WTC11 (cell line): ENCODE measurements at regions not wholly inside any gene's neighbourhood (a gene's known extent, or its start where the extent isn't known, plus 50 kb on each side); places are given as distances from the start of the nearest gene placed in this dataset.

ENCODE experiments used
- ATAC-seq: fragments of 200-7000 bp; cut with Tn5 transposase; 2 replicates; pipeline ENCODE4 v1.10.0; 2021; ENCODE audit warnings: mild to moderate bottlenecking, moderate library complexity
- CTCF ChIA-PET: fragments of 300-600 bp; sonication (Branson Sonifier 250); formaldehyde crosslinking; loops from one replicate; lab custom pipeline; 2021; ENCODE audit warnings: antibody characterized with exemption; lab: Charles Lee
- POLR2A ChIA-PET: fragments of 350-600 bp; sonication (Branson Sonifier 250); formaldehyde crosslinking; loops from one replicate; lab custom pipeline; 2021; ENCODE audit warnings: antibody characterized with exemption; lab: Charles Lee
- DNase-seq: peaks from one replicate; pipeline ENCODE4 v3.0.0; 2021; ENCODE audit warnings: low spot score
- H3K27ac Mint-ChIP-seq: 2 replicates; pipeline ENCODE4 v1.8.0; 2021; ENCODE audit warnings: mixed read lengths
- H3K27me3 Mint-ChIP-seq: 2 replicates; pipeline ENCODE4 v1.8.0; 2021; ENCODE audit warnings: low read depth, mild to moderate bottlenecking, moderate library complexity, mixed read lengths
- H3K36me3 Mint-ChIP-seq: 2 replicates; pipeline ENCODE4 v1.8.0; 2021; ENCODE audit warnings: mixed read lengths
- H3K4me1 Mint-ChIP-seq: 2 replicates; pipeline ENCODE4 v1.8.0; 2022; ENCODE audit warnings: mixed read lengths
- H3K4me3 Mint-ChIP-seq: 2 replicates; pipeline ENCODE4 v1.8.0; 2021; ENCODE audit warnings: mild to moderate bottlenecking, moderate library complexity, mixed read lengths
- H3K9me3 Mint-ChIP-seq: 2 replicates; pipeline ENCODE4 v1.8.0; 2021; ENCODE audit warnings: mixed read lengths
- ARID4B ChIP-seq: sonication (generic); formaldehyde crosslinking; IDR thresholded peaks from 2 replicates; pipeline ENCODE4 v1.8.0; 2023; ENCODE audit warnings: missing genetic modification reagents, mild to moderate bottlenecking, borderline replicate concordance
- NR2C2 ChIP-seq: sonication (generic); formaldehyde crosslinking; IDR thresholded peaks from 2 replicates; pipeline ENCODE4 v1.8.0; 2022; ENCODE audit warnings: mild to moderate bottlenecking, missing genetic modification reagents
- RELA ChIP-seq: sonication (generic); formaldehyde crosslinking; IDR thresholded peaks from 2 replicates; pipeline ENCODE4 v1.8.1; 2022; ENCODE audit warnings: missing genetic modification reagents, mild to moderate bottlenecking, borderline replicate concordance
- ZNF232 ChIP-seq: sonication (generic); formaldehyde crosslinking; IDR thresholded peaks from 2 replicates; pipeline ENCODE4 v1.8.0; 2022; ENCODE audit warnings: mild to moderate bottlenecking, missing genetic modification reagents
- ZNF396 ChIP-seq: fragments of 250-450 bp; sonication (Bioruptor Pico); IDR thresholded peaks from 2 replicates; pipeline ENCODE4 v1.8.0; 2021; ENCODE audit warnings: mild to moderate bottlenecking, moderate library complexity, borderline replicate concordance
- ZNF425 ChIP-seq: fragments of 250-450 bp; sonication (Bioruptor Pico); conservative IDR thresholded peaks from 2 replicates; pipeline ENCODE4 v1.9.0; 2021; ENCODE audit warnings: mild to moderate bottlenecking
- TF ChIP-seq, protein P1 (sequence below): sonication (generic); formaldehyde crosslinking; conservative IDR thresholded peaks from 2 replicates; pipeline ENCODE4 v1.8.1; 2022; ENCODE audit warnings: mild to moderate bottlenecking, missing genetic modification reagents
- TF ChIP-seq, protein P2 (sequence below): fragments of 250-450 bp; sonication (Bioruptor Pico); IDR thresholded peaks from 2 replicates; pipeline ENCODE4 v1.9.0; 2021; ENCODE audit warnings: mild to moderate bottlenecking, borderline replicate concordance
- TF ChIP-seq, protein P3 (sequence below): sonication (generic); formaldehyde crosslinking; IDR thresholded peaks from 2 replicates; pipeline ENCODE4 v1.8.0; 2022; ENCODE audit warnings: missing genetic modification reagents
- TF ChIP-seq, protein P4 (sequence below): fragments of 250-450 bp; sonication (Bioruptor Pico); IDR thresholded peaks from 2 replicates; pipeline ENCODE4 v1.9.0; 2021; ENCODE audit warnings: moderate library complexity, mild to moderate bottlenecking, inconsistent platforms, borderline replicate concordance

DNA sequence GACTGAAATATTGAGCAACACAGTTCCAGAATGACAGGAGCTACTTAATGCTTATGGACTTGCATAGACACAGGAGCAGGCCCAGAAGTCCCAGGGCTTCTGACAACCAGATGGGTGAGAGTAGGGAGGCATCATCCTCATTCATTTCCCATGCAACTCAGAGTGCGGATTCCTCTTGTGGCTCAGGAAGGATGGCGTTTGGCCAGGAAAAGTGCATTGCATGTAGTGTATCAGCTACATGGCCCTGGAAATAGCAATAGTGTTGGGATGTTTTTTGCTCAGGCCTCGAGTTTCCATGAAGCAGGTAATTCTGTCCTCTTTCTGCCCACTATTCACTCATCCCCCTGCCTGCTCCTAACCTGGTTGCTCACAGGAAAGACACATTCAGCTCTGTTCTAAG, 136.6 kb downstream of the PDGFRA start (continued):
- TF ChIP-seq ZNF425 (CRISPR knock-in tag) (no peak), ARID4B (CRISPR knock-in tag) (no peak), RELA (CRISPR knock-in tag) (no peak), ZNF396 (CRISPR knock-in tag) (no peak), ZNF232 (CRISPR knock-in tag) (no peak), NR2C2 (no peak)
- TF ChIP-seq, protein P1, sequence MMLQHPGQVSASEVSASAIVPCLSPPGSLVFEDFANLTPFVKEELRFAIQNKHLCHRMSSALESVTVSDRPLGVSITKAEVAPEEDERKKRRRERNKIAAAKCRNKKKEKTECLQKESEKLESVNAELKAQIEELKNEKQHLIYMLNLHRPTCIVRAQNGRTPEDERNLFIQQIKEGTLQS: no peak
- TF ChIP-seq, protein P2, sequence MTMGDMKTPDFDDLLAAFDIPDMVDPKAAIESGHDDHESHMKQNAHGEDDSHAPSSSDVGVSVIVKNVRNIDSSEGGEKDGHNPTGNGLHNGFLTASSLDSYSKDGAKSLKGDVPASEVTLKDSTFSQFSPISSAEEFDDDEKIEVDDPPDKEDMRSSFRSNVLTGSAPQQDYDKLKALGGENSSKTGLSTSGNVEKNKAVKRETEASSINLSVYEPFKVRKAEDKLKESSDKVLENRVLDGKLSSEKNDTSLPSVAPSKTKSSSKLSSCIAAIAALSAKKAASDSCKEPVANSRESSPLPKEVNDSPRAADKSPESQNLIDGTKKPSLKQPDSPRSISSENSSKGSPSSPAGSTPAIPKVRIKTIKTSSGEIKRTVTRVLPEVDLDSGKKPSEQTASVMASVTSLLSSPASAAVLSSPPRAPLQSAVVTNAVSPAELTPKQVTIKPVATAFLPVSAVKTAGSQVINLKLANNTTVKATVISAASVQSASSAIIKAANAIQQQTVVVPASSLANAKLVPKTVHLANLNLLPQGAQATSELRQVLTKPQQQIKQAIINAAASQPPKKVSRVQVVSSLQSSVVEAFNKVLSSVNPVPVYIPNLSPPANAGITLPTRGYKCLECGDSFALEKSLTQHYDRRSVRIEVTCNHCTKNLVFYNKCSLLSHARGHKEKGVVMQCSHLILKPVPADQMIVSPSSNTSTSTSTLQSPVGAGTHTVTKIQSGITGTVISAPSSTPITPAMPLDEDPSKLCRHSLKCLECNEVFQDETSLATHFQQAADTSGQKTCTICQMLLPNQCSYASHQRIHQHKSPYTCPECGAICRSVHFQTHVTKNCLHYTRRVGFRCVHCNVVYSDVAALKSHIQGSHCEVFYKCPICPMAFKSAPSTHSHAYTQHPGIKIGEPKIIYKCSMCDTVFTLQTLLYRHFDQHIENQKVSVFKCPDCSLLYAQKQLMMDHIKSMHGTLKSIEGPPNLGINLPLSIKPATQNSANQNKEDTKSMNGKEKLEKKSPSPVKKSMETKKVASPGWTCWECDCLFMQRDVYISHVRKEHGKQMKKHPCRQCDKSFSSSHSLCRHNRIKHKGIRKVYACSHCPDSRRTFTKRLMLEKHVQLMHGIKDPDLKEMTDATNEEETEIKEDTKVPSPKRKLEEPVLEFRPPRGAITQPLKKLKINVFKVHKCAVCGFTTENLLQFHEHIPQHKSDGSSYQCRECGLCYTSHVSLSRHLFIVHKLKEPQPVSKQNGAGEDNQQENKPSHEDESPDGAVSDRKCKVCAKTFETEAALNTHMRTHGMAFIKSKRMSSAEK (CRISPR knock-in tag): no peak

DNA sequence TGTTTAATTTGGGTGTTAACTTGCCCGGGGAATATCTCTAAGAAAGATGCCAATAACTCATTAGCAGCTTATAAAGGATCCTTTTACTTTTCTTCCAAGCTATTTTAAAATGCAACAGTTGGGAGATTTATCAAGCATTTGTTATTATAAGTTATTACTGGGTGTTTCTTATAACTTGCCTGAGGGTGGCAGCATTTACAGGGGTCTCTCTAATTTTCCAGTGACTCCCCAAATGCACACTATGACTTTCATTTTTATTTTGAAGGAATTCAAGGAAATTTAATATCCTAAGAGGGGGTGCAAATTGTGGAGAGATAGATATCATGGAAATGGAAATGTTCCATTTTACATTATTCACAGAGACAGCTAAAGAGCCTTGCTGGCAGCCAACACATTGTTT, 138.0 kb downstream of the PDGFRA start:
- CTCF ChIA-PET: interaction anchor here (1.1 kb wide), 1 partner anchor 67 kb away, joined by 3 read pairs; no protein-coding TSS in a partner anchor
- no peaks in the 10 kb centered on the region for H3K36me3 Mint-ChIP-seq
- no peak overlapping the region for H3K27ac Mint-ChIP-seq
- peaks cover 4% of the 10 kb centered on the region for H3K9me3 Mint-ChIP-seq
- H3K4me3 Mint-ChIP-seq: no peak overlapping the region
- POLR2A ChIA-PET: no interaction called here
- ATAC-seq: no peak
- no peak for DNase-seq
- H3K27me3 Mint-ChIP-seq: no peaks in the 10 kb centered on the region; the same call in 1 of the 2 replicates
- H3K4me1 Mint-ChIP-seq: peaks cover 14% of the 10 kb centered on the region
- TF ChIP-seq, protein P3, sequence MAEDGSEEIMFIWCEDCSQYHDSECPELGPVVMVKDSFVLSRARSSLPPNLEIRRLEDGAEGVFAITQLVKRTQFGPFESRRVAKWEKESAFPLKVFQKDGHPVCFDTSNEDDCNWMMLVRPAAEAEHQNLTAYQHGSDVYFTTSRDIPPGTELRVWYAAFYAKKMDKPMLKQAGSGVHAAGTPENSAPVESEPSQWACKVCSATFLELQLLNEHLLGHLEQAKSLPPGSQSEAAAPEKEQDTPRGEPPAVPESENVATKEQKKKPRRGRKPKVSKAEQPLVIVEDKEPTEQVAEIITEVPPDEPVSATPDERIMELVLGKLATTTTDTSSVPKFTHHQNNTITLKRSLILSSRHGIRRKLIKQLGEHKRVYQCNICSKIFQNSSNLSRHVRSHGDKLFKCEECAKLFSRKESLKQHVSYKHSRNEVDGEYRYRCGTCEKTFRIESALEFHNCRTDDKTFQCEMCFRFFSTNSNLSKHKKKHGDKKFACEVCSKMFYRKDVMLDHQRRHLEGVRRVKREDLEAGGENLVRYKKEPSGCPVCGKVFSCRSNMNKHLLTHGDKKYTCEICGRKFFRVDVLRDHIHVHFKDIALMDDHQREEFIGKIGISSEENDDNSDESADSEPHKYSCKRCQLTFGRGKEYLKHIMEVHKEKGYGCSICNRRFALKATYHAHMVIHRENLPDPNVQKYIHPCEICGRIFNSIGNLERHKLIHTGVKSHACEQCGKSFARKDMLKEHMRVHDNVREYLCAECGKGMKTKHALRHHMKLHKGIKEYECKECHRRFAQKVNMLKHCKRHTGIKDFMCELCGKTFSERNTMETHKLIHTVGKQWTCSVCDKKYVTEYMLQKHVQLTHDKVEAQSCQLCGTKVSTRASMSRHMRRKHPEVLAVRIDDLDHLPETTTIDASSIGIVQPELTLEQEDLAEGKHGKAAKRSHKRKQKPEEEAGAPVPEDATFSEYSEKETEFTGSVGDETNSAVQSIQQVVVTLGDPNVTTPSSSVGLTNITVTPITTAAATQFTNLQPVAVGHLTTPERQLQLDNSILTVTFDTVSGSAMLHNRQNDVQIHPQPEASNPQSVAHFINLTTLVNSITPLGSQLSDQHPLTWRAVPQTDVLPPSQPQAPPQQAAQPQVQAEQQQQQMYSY (CRISPR knock-in tag): no peak
- TF ChIP-seq, protein P4, sequence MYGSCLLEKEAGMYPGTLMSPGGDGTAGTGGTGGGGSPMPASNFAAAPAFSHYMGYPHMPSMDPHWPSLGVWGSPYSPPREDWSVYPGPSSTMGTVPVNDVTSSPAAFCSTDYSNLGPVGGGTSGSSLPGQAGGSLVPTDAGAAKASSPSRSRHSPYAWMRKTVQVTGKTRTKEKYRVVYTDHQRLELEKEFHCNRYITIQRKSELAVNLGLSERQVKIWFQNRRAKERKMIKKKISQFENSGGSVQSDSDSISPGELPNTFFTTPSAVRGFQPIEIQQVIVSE: no peak
